ENCODE measurements at regions not wholly inside any gene's neighbourhood (a gene's known extent, or its start where the extent isn't known, plus 50 kb on each side); places are given as distances from the start of the nearest gene placed in this dataset.
"Not testable (repeated sequence)": the region's sequence is repeated elsewhere in the genome, so short reads cannot be mapped to it uniquely, and the experiment has no call there.

- DNase-seq = no peak
Measured at GRCh38 chr2:234898534-234899053, 53.2 kb upstream of the SH3BP4 start.

DNA sequence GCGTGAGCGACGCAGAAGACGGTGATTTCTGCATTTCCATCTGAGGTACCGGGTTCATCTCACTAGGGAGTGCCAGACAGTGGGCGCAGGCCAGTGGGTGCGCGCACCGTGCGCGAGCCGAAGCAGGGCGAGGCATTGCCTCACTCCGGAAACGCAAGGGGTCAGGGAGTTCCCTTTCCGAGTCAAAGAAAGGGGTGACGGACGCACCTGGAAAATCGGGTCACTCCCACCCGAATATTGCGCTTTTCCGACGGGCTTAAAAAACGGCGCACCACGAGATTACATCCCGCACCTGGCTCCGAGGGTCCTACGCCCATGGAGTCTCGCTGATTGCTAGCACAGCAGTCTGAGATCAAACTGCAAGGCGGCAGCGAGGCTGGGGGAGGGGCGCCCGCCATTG lies 63.4 kb upstream of the SH3BP4 start:
- DNase-seq = not testable (repeated sequence)

DNA sequence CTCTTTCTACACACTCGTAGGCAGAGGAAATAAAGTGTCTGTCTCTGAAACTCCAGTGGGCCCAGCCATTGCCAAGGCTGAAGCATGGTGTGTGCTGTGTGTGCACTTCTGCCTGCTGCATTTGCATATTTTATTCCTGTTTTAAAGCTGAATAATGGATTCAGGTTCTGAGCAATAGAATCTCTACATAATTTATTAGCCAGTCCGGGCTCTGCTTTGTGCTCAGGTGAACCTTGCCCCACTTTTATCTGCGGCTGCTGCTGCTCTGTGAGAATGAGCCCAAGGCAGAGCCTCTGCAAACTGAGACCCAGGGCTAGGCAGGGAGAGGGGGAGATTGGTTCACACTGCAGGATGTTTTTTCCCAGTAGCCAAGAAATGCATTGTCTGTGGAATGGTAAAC lies 64.6 kb upstream of the SH3BP4 start:
- DNase-seq = no peak

- no peak for DNase-seq
Measured at GRCh38 chr2:234885886-234886285, 65.9 kb upstream of the SH3BP4 start.

- DNase-seq = no peak
Measured at GRCh38 chr2:234885118-234885517, 66.7 kb upstream of the SH3BP4 start.

DNA sequence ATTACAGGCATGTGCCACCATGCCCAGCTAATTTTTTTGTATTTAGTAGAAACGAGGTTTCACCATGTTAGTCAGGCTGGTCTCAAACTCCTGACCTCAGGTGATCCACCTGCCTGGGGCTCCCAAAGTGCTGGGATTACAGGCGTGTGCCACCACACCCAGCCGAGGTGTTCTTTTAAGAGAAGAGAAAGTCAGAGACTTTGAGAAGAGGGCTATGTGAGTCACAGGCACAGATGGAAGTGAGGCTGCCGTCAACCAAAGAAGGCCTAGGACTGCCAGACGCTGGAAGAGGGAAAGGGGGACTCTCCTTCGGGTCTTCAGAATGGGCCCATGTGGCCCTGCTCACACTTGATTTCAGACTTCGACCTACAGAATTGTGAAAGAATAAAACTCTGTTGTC lies 67.2 kb upstream of the SH3BP4 start:
- DNase-seq = no peak

GRCh38 chr2:234881413-234882241 lies 70.2 kb upstream of the SH3BP4 start:
- no peak for DNase-seq

DNA sequence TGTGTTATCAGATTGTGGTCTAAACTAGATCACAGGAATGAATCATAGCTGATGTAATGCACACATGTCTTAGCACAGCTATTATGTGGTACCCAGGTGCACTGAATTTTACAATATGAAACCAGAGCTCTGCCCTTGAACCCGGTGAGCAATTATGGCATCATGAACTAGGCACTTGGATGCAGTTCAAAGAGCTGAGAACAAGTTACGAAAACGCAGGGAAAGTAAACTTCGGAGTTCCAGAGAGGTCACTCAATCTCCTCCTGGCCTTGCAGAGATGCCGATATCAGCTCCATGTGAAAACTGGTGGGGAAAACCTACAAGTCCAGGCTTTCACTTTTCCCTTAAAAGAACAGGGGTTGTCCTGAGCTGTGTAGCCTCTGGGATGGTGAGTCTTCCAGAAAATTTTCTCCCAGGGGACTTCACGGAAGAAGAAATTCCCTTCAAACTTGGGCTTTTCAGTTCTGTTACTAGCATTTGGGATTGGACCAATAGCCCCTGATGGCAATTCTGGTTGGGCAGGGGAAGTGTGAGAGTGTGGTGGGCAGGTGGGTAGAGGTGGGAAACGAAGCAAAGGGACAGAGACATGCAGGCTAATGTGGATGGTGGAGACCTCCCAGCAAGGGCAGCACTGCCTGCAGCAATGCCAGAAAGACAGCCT lies 71.1 kb upstream of the SH3BP4 start:
- no peak for DNase-seq

DNA sequence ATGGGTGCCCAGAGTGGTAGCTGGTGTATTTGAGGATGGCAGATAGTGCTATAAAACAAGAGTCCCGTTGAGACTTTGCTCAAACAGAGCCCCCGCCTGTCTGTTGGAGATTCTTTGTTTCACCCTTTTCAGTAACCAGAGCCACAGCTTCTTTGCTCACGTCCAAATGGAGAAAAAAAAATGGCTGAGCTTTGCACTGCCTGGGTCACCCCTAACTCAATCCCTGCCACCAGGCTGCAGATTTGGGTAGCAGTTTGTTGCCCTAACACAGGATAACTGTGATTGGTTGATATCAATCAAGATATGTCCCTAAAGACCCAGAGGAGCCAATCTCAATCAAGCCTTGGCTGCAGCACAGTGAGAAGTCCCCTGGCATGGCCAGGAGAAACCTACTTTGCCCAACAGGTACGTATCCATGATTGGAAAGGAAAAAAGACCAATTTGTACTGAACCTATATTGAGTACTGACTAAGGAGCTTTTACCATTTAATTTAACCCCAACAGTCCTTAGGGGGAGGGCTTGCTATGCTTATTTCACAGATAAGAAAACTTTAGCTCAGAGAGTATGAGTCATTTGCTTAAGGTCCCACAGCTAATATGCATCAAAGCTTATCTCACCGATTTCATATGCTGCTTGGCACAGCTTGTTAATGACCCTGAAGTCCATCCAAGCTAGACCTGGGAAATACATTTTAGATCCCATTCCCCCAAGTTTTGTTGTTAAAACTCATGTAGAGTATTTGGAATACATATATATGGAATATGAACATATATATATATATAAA lies 72.0 kb upstream of the SH3BP4 start:
- no peak for DNase-seq

DNA sequence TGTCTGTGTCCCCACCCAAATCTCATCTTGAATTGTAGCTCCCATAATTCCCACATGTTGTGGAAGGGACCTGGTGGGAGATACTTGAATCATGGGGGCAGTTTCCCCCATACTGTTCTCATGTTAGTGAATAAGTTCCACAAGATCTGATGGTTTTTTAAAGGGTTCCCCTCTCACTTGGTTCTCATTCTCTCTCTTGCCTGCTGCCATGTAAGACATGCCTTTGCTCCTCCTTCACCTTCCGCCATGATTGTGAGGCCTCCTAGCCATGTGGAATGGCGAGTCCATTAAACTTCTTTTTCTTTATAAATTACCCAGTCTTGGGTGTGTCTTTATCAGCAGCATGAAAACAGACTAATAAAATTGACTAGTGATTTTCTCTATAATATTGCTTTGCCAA lies 75.2 kb upstream of the SH3BP4 start:
- not testable (repeated sequence) for DNase-seq

DNA sequence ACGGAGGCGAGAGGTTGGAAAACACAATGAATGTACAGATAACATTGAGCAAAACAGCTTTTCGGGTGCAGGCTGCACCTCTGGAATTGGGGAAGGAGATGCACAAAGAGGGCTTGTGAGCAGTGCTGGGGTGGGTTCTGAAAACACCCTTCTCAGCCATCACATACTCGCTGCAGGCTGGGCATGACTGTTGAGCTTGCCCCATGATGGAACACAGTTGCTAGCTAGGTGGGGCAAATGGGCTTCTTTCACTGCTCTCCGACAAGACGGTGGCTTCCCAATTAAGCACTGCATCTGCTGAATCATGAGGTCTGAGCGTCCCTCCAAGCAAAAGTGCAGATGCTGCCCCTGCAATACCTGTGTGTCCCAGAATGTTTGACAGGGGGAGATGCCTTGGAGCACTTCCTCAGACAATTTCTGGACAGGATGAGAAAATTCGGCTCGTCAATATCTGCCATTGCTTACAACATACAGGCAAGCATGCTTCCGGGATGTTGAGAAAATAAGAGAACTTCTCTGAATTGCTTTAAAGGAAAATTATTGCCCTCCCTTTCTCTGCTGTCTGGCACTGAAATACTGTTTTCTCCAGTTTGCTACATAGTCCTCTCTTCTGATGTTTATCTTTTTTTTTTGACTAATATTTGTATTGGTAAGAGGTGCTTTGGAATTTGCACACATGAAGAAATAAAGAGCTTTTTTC lies 77.3 kb upstream of the SH3BP4 start:
- DNase-seq = no peak

- DNase-seq = no peak
Measured at GRCh38 chr2:234873828-234874173, 78.0 kb upstream of the SH3BP4 start.

- no peak for DNase-seq
Measured at GRCh38 chr2:234873103-234873827, 78.6 kb upstream of the SH3BP4 start.

- DNase-seq = no peak
Measured at GRCh38 chr2:234869969-234870368, 81.8 kb upstream of the SH3BP4 start.

- DNase-seq = no peak
Measured at GRCh38 chr2:234869164-234869563, 82.7 kb upstream of the SH3BP4 start.

- DNase-seq = no peak
Measured at GRCh38 chr2:234867882-234868285, 83.9 kb upstream of the SH3BP4 start.

- DNase-seq = no peak
Measured at GRCh38 chr2:234865586-234865985, 86.2 kb upstream of the SH3BP4 start.

DNA sequence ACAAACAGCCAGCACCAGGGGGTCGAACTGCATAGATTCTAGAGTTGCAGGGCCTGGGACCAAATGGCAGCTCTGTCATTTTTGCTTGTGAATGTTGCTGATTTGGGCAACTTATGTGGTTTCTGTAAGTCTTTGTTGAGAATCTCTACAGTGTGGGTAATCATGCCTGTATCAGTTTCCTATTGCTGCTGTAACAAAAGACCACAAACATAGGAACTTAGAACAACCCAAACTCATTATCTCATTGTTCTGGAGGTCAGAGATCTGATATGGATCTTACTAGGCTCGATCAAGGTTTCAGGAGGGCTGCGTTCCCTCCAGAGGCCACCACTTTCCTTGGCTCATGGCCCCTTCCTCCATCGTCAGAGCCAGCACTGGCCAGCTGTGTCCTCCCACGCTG lies 86.8 kb upstream of the SH3BP4 start:
- no peak for DNase-seq

- peak; percentile 71 for DNase-seq
Measured at GRCh38 chr2:234864506-234864905, 87.3 kb upstream of the SH3BP4 start.

DNA sequence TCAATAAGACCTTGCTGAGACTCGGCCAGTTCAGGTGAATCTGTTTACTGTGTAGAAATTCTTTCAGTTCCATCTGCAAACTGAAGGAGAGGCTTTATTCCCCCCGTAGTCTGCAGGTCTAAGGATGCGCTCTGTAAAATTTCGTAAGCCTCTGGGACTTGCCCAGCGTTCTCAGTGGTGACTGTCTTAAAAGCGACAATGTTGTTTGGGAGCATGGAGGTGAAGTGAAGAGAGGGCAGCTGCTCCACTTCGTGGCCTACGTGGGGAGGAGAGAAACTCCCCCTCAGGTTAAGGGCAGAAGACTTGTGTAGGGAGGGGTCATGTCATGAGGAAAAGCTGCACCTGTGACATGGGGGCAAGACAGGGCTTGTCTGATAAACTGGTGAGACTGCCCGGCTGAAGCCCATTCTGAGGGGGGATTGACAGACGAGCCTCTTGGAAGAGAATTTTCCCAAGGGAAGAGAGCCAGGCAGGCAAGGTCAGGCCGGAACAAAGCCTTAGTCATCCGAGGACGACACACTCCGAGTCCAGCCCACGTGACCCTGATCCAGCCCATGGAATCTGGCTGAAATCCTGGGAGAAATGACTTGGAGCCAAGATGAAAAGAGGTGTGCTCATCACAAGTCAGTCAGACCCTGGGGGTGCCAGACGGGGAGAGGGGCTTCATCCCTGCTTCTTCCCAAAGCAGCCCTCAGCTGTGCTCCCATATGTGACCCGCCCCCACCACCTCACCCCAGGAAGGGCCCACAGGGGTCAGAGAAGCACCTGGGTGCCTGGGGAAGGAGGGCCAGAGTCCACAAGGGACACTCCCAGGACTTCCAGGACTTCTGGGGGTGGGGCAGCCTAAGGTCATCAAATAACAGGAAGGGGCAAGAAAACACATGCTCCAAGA lies 88.5 kb upstream of the SH3BP4 start:
- no peak for DNase-seq

Measured in NCI-H524 treated with DMSO at 0.1 percent for 48 hours (cell line).